Testis (tissue), 2 donors: ENCODE measurements at regions not wholly inside any gene's neighbourhood (a gene's known extent, or its start where the extent isn't known, plus 50 kb on each side); places are given as distances from the start of the nearest gene placed in this dataset.

Source experiments
- DNase-seq: peaks from one replicate; pipeline ENCODE4 v3.0.0-alpha.2; 2019
- H3K27ac ChIP-seq, 2 donors: fragments of 200-600 bp; sonication (generic); one replicate each; pipeline ENCODE4 v1.5.1; 2019
- H3K27me3 ChIP-seq: fragments of 200-600 bp; sonication (generic); one replicate; pipeline ENCODE4 v1.5.1; 2019
- H3K36me3 ChIP-seq: fragments of 200-600 bp; sonication (generic); one replicate; pipeline ENCODE4 v1.5.1; 2017; ENCODE audit warnings: low read depth; ENCODE audit errors: missing control alignments
- H3K4me1 ChIP-seq: fragments of 200-600 bp; sonication (generic); one replicate; pipeline ENCODE4 v1.5.1; 2019
- H3K4me3 ChIP-seq, 2 donors: fragments of 200-600 bp; sonication (generic); one replicate each; pipeline ENCODE4 v1.5.1; 2017 to 2019
- H3K9me3 ChIP-seq: fragments of 200-600 bp; sonication (generic); one replicate; pipeline ENCODE4 v1.5.1; 2017
- POLR2A ChIP-seq: fragments of 450-650 bp; IDR thresholded peaks from one replicate; pipeline ENCODE4 v1.6.1; 2017; ENCODE audit warnings: antibody characterized with exemption, mild to moderate bottlenecking, moderate library complexity
- WGBS, 2 donors: methylation state at CpG; one replicate each; pipeline ENCODE4 v1.1.5; 2018; 5-methylcytosine and 5-hydroxymethylcytosine counted together
- intact Hi-C: fragments of 100-400 bp; cut with DNase I; formaldehyde crosslinking; loops from one replicate; pipeline ENCODE4 v1.15.1; 2023; ENCODE audit warnings: low total_unique reads
- TF ChIP-seq, protein P1 (sequence below), 3 experiments: fragments of 450-650 bp in 2 of 3; fragments of 200-600 bp in 1 of 3; sonication (generic) in 1 of 3; IDR thresholded peaks; one replicate each; pipeline ENCODE4 v1.5.1; 2016 to 2019; ENCODE audit warnings: antibody characterized with exemption in 3 of 3, mild to moderate bottlenecking in 2 of 3, moderate library complexity in 1 of 3

GRCh38 chr6:9522101-9522500, 892.8 kb downstream of the TFAP2A start:
- no peaks in the 10 kb centered on the region for H3K27me3 ChIP-seq
- no peak for TF ChIP-seq POLR2A
- TF ChIP-seq, protein P1, sequence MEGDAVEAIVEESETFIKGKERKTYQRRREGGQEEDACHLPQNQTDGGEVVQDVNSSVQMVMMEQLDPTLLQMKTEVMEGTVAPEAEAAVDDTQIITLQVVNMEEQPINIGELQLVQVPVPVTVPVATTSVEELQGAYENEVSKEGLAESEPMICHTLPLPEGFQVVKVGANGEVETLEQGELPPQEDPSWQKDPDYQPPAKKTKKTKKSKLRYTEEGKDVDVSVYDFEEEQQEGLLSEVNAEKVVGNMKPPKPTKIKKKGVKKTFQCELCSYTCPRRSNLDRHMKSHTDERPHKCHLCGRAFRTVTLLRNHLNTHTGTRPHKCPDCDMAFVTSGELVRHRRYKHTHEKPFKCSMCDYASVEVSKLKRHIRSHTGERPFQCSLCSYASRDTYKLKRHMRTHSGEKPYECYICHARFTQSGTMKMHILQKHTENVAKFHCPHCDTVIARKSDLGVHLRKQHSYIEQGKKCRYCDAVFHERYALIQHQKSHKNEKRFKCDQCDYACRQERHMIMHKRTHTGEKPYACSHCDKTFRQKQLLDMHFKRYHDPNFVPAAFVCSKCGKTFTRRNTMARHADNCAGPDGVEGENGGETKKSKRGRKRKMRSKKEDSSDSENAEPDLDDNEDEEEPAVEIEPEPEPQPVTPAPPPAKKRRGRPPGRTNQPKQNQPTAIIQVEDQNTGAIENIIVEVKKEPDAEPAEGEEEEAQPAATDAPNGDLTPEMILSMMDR (IDR thresholded peaks at IDR 0.05), result no peak
- H3K4me3 ChIP-seq, result no peak overlapping the region
- intact Hi-C loops, result no loop called here
- no peaks in the 10 kb centered on the region for H3K9me3 ChIP-seq
- H3K36me3 ChIP-seq, result no peaks in the 10 kb centered on the region
- WGBS, 2 donors, result 58 to 60% methylated on average over 3 of the region's 3 CpGs
- DNase-seq, result no peak
- H3K27ac ChIP-seq, result no peak overlapping the region
- H3K4me1 ChIP-seq, result no peaks in the 10 kb centered on the region

- no peaks in the 10 kb centered on the region for H3K9me3 ChIP-seq
- TF ChIP-seq POLR2A, result no peak
- TF ChIP-seq, protein P1 (IDR thresholded peaks at IDR 0.05), result no peak
Measured at GRCh38 chr6:9521152-9521530, 893.7 kb downstream of the TFAP2A start.

DNA sequence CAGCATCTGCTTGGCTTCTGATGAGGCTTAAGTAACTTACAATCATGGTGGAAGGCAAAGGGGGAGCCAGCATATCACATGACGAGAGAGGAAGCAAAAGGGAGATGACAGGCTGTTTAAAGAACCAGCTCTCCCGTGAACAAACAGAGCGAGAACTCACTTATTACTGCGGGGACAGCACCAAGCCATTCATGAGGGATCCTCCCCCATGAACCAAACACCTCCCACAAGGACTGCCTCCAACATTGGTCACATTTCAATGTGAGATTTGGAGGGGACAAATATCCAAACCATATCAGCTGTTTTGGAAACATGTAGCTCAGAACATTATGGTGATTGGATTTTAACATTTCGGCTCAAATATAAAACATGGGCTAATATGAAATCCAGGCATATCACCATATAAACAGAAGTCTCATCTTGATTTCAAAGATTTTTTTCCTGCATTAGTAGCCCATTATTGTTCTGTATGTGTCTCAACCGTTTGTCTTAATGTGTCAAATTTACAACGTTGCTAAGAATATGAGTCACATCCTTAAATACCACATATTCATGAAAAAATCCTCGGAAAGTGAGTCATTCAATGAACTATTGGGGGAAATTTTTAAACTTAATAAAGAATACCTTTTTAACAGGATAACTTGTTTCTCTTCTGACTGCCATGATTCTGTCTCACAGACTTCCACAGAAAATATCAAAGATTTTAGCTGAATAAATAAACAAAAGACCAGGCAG, 894.3 kb downstream of the TFAP2A start:
- no peaks in the 10 kb centered on the region for H3K36me3 ChIP-seq
- no peak for DNase-seq
- WGBS, 2 donors, result 69 to 79% methylated on average over 8 of the region's 8 CpGs
- no peak overlapping the region for H3K4me3 ChIP-seq
- intact Hi-C loops, result no loop called here
- TF ChIP-seq, protein P1 (IDR thresholded peaks at IDR 0.05), result no peak
- no peak for TF ChIP-seq POLR2A
- no peaks in the 10 kb centered on the region for H3K27me3 ChIP-seq
- no peaks in the 10 kb centered on the region for H3K9me3 ChIP-seq
- H3K27ac ChIP-seq, result no peak overlapping the region
- no peaks in the 10 kb centered on the region for H3K4me1 ChIP-seq

More at GRCh38 chr6:9521152-9521530, 893.7 kb downstream of the TFAP2A start:
- WGBS, 2 donors, result 67 to 78% methylated on average over 3 of the region's 3 CpGs
- Histone ChIP-seq H3K27me3 (no peaks in the 10 kb centered on the region), H3K36me3 (no peaks in the 10 kb centered on the region), H3K4me1 (no peaks in the 10 kb centered on the region), H3K4me3 (no peak overlapping the region), H3K27ac (no peak overlapping the region)
- intact Hi-C loops, result no loop called here
- DNase-seq, result no peak

- H3K4me1 ChIP-seq, result no peaks in the 10 kb centered on the region
- no peaks in the 10 kb centered on the region for H3K36me3 ChIP-seq
- H3K27ac ChIP-seq, result no peak overlapping the region
- H3K27me3 ChIP-seq, result no peaks in the 10 kb centered on the region
- H3K9me3 ChIP-seq, result no peaks in the 10 kb centered on the region
- DNase-seq, result no peak
- intact Hi-C loops, result no loop called here
- H3K4me3 ChIP-seq, result no peak overlapping the region
- TF ChIP-seq POLR2A, result no peak
- TF ChIP-seq, protein P1 (IDR thresholded peaks at IDR 0.05), result no peak
- 81 to 86% methylated on average over 1 of the region's 1 CpG for WGBS, 2 donors
Measured at GRCh38 chr6:9518431-9518830, 896.4 kb downstream of the TFAP2A start.

DNA sequence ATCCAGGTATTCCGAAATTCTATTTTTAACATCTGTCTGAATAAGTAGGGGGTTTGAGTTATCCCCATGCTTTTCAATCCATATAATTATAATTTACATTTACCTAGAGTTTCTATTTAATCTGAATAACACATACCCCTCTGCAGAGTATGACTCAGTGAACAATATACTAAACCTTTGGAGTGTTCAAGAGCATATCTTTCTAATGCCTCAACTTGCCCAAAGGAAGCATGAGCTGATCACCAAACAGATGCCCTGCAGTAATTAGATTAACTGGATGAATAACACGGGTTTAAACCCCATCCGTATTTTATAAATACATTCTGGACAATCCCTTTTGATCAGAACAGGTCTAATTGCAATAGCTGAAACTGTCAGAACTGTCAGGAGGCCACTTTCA, 897.1 kb downstream of the TFAP2A start:
- no peak for TF ChIP-seq POLR2A
- TF ChIP-seq, protein P1 (IDR thresholded peaks at IDR 0.05), result no peak
- intact Hi-C loops, result no loop called here
- no peak for DNase-seq
- 86 to 93% methylated on average over 3 of the region's 3 CpGs for WGBS, 2 donors
- H3K27ac ChIP-seq, result no peak overlapping the region
- H3K4me3 ChIP-seq, result no peak overlapping the region
- no peaks in the 10 kb centered on the region for H3K36me3 ChIP-seq
- H3K9me3 ChIP-seq, result no peaks in the 10 kb centered on the region
- no peaks in the 10 kb centered on the region for H3K4me1 ChIP-seq
- H3K27me3 ChIP-seq, result no peaks in the 10 kb centered on the region
